Activated CD4-positive, alpha-beta T cell treated with anti-CD3 and anti-CD28 coated beads, Interleukin-2, amount 50 U/mL, for 16 hours (primary cell): ENCODE measurements at regions not wholly inside any gene's neighbourhood (a gene's known extent, or its start where the extent isn't known, plus 50 kb on each side); places are given as distances from the start of the nearest gene placed in this dataset.
"Not testable (repeated sequence)": the region's sequence is repeated elsewhere in the genome, so short reads cannot be mapped to it uniquely, and the experiment has no call there.

Experiments used
- DNase-seq: peaks from one replicate; pipeline ENCODE4 v3.0.0-alpha.2; 2020

- no peak for DNase-seq
These were observed 102.9 kb downstream of the ADAMTS15 start for GRCh38 chr11:130551388-130551787.

- DNase-seq, result no peak
These were observed 104.9 kb downstream of the ADAMTS15 start for GRCh38 chr11:130553306-130553705.

- DNase-seq, result no peak
These were observed 106.0 kb downstream of the ADAMTS15 start for GRCh38 chr11:130554241-130555055.

DNA sequence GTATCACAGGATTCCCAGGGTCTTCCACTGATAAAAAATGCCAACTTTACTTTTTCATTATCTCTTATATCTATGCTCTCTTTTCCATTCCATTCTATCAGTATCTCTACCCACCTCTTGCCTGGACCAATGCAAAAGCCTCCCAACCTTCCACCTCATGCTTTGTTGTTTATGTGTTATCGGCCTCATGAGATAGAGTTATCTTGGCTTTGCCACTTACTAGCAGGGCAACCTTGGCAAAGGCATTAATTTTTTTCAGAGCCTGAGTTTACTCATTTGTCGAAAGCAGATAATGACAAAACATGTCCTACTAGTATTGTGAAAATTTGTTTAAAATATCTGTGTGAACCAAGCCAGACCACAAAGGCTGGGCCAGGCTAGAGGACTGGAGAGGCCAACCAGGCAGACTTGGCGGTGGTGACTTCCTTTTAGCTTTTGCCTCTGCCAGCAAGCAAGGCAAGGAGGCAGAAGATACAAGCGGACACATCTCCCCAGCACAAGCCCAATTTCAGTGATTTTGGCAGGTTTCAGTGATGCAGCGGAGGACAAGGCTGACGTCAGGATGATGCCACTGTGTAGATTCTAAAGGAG is 106.9 kb downstream of the ADAMTS15 start:
- no peak for DNase-seq

DNA sequence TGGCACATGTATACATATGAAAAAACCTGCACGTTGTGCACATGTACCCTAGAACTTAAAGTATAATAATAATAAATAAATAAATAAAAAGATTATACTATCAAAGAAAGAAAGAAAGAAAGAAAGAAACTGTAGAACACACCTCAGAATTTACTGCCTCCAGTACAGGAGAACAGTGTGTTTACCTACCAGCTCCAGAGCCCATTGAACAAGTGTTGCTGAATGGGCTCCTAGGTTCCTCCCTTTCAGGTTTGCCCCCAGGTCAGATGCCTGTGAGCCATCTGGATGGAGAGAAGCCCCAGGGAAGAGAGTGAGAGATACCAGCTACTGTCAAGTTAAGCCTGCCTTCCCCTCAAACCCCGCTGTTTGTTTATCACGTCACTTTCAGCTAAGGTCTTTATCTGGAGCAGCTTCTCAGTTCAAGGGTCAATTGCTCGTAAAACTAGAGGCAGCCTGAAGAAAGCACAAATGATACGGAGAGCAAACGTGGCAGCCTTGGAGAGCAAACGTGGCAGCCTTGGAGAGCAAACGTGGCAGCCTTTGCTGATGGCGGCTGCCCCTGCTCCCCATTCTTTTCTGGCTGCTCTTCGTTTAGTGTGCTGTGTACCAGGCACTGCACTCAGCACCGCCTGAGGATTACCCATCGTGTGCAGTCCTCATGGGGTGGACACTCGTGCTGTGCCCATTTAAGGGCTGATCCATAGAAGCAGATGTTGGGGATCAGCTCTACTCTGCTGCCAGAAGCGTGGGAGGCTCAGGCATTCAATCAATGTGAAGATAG is 111.7 kb downstream of the ADAMTS15 start:
- DNase-seq, result no peak

DNA sequence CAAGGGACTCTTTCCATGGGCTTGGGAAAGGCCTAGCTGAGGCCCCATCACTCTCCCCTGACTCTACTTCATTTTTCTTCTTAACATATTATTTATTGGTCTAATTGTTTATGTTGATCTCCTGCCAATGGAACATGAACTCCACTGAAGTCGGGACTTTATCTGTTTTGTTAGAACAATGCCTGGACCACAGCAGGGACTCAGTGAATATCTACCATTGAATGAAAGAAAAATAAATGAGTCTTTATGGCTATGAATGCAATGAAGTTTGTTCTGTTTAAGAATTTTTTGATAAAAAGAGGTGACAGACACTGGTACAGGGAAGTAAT is 112.3 kb downstream of the ADAMTS15 start:
- no peak for DNase-seq

DNA sequence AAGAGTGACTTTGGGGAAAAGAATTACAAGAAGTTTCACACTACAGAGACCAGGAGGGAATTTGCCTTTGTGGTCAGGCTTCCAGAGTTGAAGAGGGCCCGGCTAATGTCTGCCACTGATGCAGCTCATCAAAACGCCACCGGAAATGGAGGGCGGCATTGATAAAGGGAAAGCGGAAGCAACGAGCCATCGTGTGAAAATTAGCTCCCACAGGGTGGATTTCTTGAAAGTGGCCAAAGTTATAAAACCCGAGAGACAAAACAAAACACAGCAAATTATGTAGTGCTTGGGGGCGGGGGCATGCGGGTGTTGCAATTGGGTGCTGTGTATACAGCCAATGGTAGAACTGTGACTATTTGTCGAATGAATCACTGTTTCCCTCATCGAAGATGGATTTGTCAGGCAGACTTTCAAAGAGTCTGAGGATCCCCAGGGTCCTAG is 113.0 kb downstream of the ADAMTS15 start:
- DNase-seq, result no peak

DNA sequence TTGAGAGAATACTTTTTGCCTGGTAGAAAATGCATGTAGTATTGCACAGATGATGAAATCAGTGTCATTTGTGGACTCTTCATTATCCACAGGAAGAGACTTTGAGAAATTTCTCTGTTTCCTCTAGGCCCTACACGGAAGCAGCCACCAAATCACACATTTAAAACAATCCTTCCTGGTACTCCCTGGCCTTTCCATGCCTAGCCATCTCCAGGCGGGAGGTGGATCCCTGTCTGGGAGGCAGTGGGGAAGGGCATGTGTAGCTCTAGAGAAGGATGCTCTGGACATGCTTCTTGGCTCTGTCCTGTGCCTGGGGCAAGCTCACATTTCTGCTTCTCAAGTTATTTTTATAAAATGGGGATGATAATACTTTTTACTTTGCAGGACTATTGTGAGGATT is 114.1 kb downstream of the ADAMTS15 start:
- DNase-seq, result no peak

- not testable (repeated sequence) for DNase-seq
These were observed 117.9 kb downstream of the ADAMTS15 start for GRCh38 chr11:130566360-130566759.

GRCh38 chr11:130571519-130571918 is 123.1 kb downstream of the ADAMTS15 start:
- no peak for DNase-seq

DNA sequence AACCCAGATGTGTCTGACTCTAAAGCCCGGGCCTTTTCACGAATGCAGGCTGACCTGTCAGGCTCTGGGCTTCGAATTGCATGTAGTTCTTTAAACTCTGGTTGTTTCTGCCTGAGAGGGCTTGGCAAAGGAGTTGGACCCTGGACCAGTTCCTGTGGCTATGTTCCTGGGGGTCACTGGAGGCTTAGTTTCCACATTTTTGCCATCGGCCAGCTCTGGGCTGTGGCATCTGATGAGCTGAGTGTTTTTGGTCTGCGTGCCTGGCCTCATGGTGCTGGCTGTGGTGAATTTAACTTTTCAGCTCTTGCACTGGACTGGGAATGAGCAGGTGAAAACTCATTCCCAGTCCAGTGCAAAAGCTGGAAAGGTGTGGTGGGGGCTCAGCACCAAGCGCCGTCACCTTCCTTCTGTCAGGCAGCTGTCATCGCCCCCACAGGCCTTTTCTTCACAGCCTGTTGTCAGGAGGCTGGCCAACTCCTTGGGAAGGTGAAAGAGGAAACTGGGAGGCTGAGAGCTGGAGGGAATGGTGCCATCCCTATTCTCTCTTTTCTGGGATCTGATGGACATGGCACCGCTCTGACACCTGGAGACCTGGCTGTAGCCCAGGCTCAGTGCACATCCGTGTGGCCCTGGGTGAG is 123.6 kb downstream of the ADAMTS15 start:
- DNase-seq, result no peak

- no peak for DNase-seq
These were observed 125.3 kb downstream of the ADAMTS15 start for GRCh38 chr11:130573767-130574166.

- no peak for DNase-seq
These were observed 126.3 kb downstream of the ADAMTS15 start for GRCh38 chr11:130574740-130575139.

DNA sequence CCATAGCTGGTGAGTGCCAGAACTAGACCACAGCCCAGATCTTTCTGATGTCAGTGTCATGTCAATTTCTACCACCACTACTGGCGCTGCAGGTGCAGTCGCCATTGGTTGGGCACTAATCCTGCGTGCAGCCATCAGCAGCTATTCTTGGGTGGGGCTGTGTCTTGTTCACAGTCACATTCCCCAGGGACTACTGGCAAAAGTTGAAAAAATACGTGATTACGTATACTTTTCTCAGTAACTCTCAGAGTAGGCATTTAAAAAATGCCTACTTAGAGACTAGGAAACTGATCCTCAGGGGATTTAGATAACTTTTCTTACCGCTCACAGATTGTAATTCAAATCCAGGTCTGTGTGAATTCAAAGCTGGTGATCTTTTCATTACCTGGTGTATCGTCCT is 127.7 kb downstream of the ADAMTS15 start:
- no peak for DNase-seq

DNA sequence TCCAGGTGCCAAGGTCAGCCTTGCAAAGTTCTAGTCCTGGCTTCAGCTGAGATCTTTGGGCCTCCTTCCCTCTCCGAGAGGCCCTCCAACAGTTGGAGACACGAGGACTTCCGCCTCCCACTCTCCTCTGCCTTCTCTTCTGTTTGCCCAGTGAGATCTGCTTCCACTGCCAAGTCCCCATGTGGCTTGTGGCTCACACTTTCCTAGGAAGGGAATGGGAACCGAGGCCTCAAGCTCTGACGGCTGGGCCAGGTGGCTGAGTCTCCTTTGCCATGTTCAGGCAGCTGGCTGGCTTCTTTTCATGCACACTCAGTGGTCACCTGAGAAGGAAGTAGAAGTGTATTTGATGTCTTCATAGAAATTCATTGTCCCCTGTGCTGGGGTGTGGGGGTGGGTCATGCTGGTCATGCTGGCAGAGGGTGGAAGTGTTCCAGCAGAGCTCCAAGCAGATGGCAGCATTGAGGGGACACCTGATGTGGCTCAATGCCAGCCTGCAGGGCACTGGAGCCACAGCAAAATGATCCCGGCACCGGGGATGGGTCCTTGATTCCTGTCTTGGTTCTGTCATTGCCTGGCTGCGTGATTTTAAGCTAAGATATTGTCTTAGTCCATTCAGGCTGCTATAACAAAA is 130.4 kb downstream of the ADAMTS15 start:
- DNase-seq, result no peak

- no peak for DNase-seq
These were observed 131.9 kb downstream of the ADAMTS15 start for GRCh38 chr11:130580372-130580771.

DNA sequence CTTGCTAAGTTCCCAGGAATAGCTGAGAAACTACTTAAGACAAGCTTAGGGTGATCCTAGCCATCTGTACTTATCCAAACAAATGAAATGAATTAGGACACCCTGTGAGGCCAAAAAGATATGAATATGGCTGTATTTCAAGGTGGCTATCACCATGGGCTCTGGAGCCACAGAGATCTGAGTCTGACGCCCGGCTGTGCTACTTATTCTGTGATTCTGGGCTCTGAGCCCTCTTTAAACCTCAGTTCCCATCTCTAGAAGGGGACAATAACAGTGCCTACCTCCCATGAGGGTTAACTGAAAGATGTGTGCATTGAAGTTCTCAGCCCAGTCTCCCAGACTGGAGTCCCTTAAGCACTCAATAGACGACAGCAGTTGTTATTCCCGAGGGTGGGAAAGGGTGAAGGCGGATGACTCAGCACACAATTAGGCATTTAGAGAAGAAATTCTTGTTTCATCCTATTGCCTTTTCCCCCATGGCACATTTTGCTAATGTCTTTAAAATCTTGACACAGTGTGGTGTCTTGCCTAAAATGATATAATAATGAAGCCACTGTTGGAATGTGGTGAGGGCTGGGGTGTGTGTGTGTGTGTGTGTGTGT is 132.5 kb downstream of the ADAMTS15 start:
- no peak for DNase-seq

DNA sequence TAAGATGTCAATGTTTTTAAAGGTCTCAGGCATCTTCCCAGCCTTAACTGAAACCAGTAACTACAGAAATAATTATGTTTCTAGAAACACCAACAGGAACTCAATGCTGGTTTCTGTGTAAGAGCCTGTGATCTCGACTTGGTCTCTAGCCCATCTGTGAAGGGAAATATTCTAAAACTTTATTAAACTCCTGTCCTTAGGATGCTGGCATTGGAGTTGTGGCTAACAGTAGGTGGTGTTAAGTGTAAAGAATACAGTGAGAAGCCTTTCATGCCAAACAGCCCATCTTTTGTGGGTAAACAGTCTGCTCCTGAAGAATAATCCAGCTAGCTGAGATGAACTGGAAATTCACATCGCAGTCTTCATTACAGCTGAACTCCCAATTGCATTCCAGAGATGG is 133.2 kb downstream of the ADAMTS15 start:
- DNase-seq, result no peak

DNA sequence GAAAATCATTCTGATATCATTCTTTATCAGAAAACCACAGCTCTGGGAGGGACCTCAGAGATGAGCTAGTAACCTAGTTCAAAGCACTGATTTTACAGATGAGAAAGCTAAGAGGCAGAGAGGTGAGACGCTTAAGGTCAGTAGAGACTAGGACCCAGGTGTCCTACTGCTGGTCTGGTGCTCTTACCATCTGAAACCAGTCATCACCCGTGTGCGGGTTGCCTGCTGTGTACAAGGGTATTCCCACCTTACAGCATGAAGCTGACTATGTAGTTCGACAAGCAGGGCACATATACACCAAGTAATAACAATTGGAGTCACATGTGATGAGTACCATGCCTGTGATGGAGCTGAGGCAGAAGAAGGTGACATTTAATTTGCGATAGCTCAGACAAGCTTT is 133.7 kb downstream of the ADAMTS15 start:
- DNase-seq, result no peak

DNA sequence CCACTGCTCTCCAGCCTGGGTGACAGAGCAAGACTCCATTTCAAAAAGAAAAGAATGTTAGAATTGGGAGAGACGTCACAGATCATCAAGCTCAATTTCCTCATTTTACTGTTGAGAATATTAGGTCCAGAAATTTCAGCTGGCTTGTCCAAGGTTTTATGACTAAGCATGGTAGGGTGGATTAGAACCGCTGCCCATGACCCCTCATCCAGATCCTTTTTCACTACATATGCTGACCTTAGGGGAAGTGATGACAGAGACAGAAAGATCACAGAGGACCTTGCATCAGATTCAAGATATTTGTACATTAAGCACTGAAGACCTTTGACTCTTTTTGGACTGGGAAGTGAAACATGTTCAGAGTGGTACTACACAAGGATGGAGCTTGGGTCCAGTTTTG is 134.5 kb downstream of the ADAMTS15 start:
- no peak for DNase-seq

DNA sequence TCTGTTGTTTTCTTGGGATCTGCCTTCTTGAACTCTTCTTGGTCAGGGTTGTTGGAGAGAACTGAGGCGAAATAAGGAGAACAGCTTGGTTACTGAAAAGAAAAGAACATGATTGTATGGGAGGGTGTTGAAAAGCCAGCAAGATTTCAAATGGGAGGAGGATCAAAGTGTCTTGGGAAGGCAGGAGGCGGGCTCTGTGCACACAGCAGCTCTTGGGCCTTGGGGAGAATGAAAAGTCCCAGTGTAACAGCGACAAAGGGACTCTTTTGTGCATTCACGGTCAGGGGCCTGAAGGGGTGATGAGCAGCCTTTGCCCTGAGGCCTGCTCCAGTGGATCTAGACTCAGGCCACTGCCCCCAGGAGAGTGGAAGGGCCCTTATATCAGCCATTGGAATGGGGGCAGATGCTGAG is 135.4 kb downstream of the ADAMTS15 start:
- DNase-seq, result no peak

DNA sequence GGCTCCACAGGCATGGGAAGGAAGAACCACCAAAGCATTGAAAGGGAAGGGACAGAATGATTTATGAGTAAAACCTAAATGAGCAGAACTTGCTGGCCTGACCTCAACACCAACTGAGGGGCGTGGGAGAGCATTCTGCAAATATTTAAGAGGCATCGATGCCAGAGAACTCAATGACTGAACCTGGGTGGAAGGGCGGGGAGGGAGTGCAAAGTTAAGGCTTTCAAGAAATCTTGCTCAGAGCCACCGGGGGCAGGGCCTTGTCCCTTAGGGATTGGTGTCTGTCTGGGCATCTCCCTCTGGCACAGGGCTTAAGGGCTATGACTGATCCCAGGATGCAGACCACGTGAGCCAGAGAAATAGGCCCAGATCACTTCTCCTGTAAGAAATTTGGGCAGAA is 137.1 kb downstream of the ADAMTS15 start:
- DNase-seq, result no peak

- DNase-seq, result no peak
These were observed 139.2 kb downstream of the ADAMTS15 start for GRCh38 chr11:130587658-130588057.
